Kidney (tissue), 13 donors: ENCODE measurements at regions not wholly inside any gene's neighbourhood (a gene's known extent, or its start where the extent isn't known, plus 50 kb on each side); places are given as distances from the start of the nearest gene placed in this dataset.

Experiments used
- DNase-seq, 5 donors: peaks; one replicate each; pipeline ENCODE4 v3.0.0-alpha.2; 2013 to 2020
- FAIRE-seq: peaks from 2 replicates; lab custom pipeline; 2012; peaks lifted over from hg19 to GRCh38; lab: Jason Lieb, UNC
- H3K27ac ChIP-seq, 2 donors: one replicate each; pipeline ENCODE4 v1.7.0; 2013; ENCODE audit warnings: low read depth in 2 of 2, low read length in 2 of 2, inconsistent platforms in 1 of 2
- H3K27me3 ChIP-seq: one replicate; pipeline ENCODE4 v1.7.1; 2013; ENCODE audit warnings: low read length, inconsistent platforms; ENCODE audit not compliant: control insufficient read depth, insufficient read depth
- H3K36me3 ChIP-seq, 3 donors: one replicate each; pipeline versions ENCODE4 v1.7.0 to v1.7.1; 2013; ENCODE audit warnings: low read length in 3 of 3, control low read depth in 1 of 3, inconsistent platforms in 1 of 3; ENCODE audit not compliant: insufficient read depth in 3 of 3, control insufficient read depth in 2 of 3
- H3K4me1 ChIP-seq, 3 donors: one replicate each; pipeline versions ENCODE4 v1.7.0 to v1.7.1; 2013; ENCODE audit warnings: low read length in 3 of 3, inconsistent platforms in 1 of 3, low read depth in 1 of 3; ENCODE audit not compliant: control insufficient read depth in 2 of 3, insufficient read depth in 2 of 3
- H3K4me3 ChIP-seq, 3 donors: one replicate each; pipeline versions ENCODE4 v1.7.0 to v1.8.1; 2013; ENCODE audit warnings: low read length in 3 of 3, control low read depth in 1 of 3, inconsistent platforms in 1 of 3
- H3K9ac ChIP-seq, 3 donors: one replicate each; pipeline versions ENCODE4 v1.7.0 to v1.7.1; 2013; ENCODE audit warnings: low read length in 3 of 3, control low read depth in 1 of 3, inconsistent platforms in 1 of 3
- H3K9me3 ChIP-seq, 3 donors: one replicate each; pipeline versions ENCODE4 v1.7.0 to v1.7.1; 2013; ENCODE audit warnings: low read length in 3 of 3, control low read depth in 1 of 3, inconsistent platforms in 1 of 3; ENCODE audit not compliant: control insufficient read depth in 2 of 3, insufficient read depth in 1 of 3
- intact Hi-C: fragments of 100-400 bp; cut with DNase I; formaldehyde crosslinking; loops from one replicate; pipeline ENCODE4 v1.11.1; 2022
- TF ChIP-seq, protein P1 (sequence below): IDR thresholded peaks from 3 replicates; pipeline ENCODE4 v1.5.1; 2012; ENCODE audit warnings: mild to moderate bottlenecking, moderate library complexity, borderline replicate concordance; ENCODE audit not compliant: insufficient read depth; ENCODE audit errors: extremely low read depth
- donor health status: control.
- donor health status: control.
- donor health status: control.
- donor health status: control.
- donor health status: control.
- donor health status: DM: yes; HTN: yes; CAD: no.
- donor health status: Normal renal cell carcinoma (clear cell type).

DNA sequence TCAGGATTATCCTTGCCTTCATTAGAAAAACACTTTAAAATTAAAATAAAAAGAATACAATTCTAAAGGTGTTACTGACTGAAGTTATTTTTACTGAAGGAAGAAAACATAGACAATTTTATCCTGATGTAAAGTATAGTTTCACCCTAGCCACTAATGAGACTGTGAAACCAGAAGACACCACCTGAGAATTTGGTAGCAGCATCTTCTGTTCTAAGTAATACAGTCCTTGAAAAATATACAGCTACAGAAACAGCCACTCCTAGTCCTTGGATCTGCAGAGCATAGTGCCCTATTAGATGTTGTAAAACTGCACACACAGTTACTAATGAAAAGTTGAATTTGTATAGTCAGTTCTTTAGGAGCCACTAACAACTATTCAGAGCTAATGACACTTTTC, 377.7 kb downstream of the PRR16 start:
- no peak overlapping the region for H3K27ac ChIP-seq
- no peak overlapping the region for H3K4me3 ChIP-seq
- intact Hi-C loops: no loop called here
- FAIRE-seq (no peak), DNase-seq (no peak)
- no peak overlapping the region for H3K9ac ChIP-seq
- TF ChIP-seq, protein P1, sequence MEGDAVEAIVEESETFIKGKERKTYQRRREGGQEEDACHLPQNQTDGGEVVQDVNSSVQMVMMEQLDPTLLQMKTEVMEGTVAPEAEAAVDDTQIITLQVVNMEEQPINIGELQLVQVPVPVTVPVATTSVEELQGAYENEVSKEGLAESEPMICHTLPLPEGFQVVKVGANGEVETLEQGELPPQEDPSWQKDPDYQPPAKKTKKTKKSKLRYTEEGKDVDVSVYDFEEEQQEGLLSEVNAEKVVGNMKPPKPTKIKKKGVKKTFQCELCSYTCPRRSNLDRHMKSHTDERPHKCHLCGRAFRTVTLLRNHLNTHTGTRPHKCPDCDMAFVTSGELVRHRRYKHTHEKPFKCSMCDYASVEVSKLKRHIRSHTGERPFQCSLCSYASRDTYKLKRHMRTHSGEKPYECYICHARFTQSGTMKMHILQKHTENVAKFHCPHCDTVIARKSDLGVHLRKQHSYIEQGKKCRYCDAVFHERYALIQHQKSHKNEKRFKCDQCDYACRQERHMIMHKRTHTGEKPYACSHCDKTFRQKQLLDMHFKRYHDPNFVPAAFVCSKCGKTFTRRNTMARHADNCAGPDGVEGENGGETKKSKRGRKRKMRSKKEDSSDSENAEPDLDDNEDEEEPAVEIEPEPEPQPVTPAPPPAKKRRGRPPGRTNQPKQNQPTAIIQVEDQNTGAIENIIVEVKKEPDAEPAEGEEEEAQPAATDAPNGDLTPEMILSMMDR: no peak
- H3K9me3 ChIP-seq: no peaks in the 10 kb centered on the region
- H3K27me3 ChIP-seq: no peaks in the 10 kb centered on the region
- H3K36me3 ChIP-seq: no peaks in the 10 kb centered on the region
- H3K4me1 ChIP-seq: no peaks in the 10 kb centered on the region

DNA sequence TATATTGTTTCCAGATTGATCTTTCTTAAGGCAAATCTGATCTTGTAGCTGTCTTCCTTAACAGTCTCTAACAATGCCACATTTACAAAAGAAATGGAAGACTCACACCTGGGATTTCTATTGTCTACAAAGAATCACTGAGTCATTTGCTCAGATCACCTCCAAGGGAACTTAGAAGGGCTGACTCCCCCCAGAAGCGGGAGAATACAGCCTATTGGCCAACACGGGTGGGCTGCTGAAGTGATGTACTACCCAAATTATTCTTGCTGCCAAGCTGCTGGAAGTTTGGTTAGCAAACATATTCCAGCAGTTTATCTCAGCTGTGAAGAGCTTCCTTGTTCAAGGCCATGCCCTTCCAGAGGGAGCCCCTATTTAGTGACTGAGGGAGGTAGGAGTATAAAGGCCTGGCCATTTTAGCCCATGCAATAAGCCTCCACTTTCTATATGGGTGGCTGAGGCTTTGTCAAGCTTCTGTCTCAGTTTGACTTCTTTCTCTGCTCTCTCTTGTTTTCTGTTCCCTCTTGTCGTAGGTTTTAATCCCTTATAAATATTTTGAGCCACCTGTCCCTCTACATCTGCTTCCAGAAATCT, 379.4 kb downstream of the PRR16 start:
- no peaks in the 10 kb centered on the region for H3K9me3 ChIP-seq
- no peak overlapping the region for H3K27ac ChIP-seq
- H3K4me1 ChIP-seq: no peaks in the 10 kb centered on the region
- intact Hi-C loops: no loop called here
- no peak for DNase-seq
- no peak for FAIRE-seq
- no peaks in the 10 kb centered on the region for H3K36me3 ChIP-seq
- no peak overlapping the region for H3K9ac ChIP-seq
- H3K27me3 ChIP-seq: no peaks in the 10 kb centered on the region
- H3K4me3 ChIP-seq: no peak overlapping the region
- TF ChIP-seq, protein P1: no peak

- H3K4me3 ChIP-seq: no peak overlapping the region
- TF ChIP-seq, protein P1: no peak
- intact Hi-C loops: no loop called here
- no peaks in the 10 kb centered on the region for H3K27me3 ChIP-seq
- H3K36me3 ChIP-seq: no peaks in the 10 kb centered on the region
- H3K9me3 ChIP-seq: no peaks in the 10 kb centered on the region
- no peak for FAIRE-seq
- no peaks in the 10 kb centered on the region for H3K4me1 ChIP-seq
- H3K27ac ChIP-seq: no peak overlapping the region
- DNase-seq: peak in 2 of 5 donors; percentile 3 to 8
- no peak overlapping the region for H3K9ac ChIP-seq
Observed at GRCh38 chr5:120848883-120849282, 384.8 kb downstream of the PRR16 start.

GRCh38 chr5:120852222-120852860, 388.2 kb downstream of the PRR16 start:
- TF ChIP-seq, protein P1: no peak

More at GRCh38 chr5:120852222-120852860, 388.2 kb downstream of the PRR16 start:
- FAIRE-seq (no peak), DNase-seq (peak in 2 of 5 donors; percentile 30 to 31)
- Histone ChIP-seq H3K36me3 (no peaks in the 10 kb centered on the region), H3K9ac (no peak overlapping the region), H3K4me3 (no peak overlapping the region), H3K4me1 (no peaks in the 10 kb centered on the region), H3K27me3 (no peaks in the 10 kb centered on the region), H3K27ac (no peak overlapping the region), H3K9me3 (no peaks in the 10 kb centered on the region)
- intact Hi-C loops: no loop called here
